Thyroid gland (tissue), 4 donors: ENCODE measurements at regions not wholly inside any gene's neighbourhood (a gene's known extent, or its start where the extent isn't known, plus 50 kb on each side); places are given as distances from the start of the nearest gene placed in this dataset.

Experiments
- DNase-seq, 2 donors: peaks; one replicate each; pipeline ENCODE4 v3.0.0-alpha.2; 2019
- H3K27ac ChIP-seq, 3 donors: fragments of 200-600 bp; sonication (generic); 1 replicate in 2 of 3; 2 replicates in 1 of 3; pipeline ENCODE4 v1.5.1; 2016 to 2019; ENCODE audit warnings: mild to moderate bottlenecking in 1 of 3, moderate library complexity in 1 of 3
- H3K27me3 ChIP-seq: fragments of 200-600 bp; sonication (generic); one replicate; pipeline ENCODE4 v1.5.1; 2019
- H3K36me3 ChIP-seq, 2 donors: fragments of 200-600 bp; sonication (generic); one replicate each; pipeline ENCODE4 v1.5.1; 2016 to 2019
- H3K4me1 ChIP-seq, 2 donors: fragments of 200-600 bp; sonication (generic); one replicate each; pipeline ENCODE4 v1.5.1; 2017 to 2019
- H3K4me3 ChIP-seq, 3 donors: fragments of 200-600 bp; sonication (generic); replicated peaks in 1 of 3; 1 replicate in 2 of 3; 2 replicates in 1 of 3; pipeline ENCODE4 v1.5.1; 2016; ENCODE audit warnings: mild to moderate bottlenecking in 1 of 3
- H3K9me3 ChIP-seq: fragments of 200-600 bp; sonication (generic); one replicate; pipeline ENCODE4 v1.5.1; 2017
- POLR2A ChIP-seq, 2 donors: fragments of 450-650 bp; IDR thresholded peaks; one replicate each; pipeline ENCODE4 v1.6.1; 2017; ENCODE audit warnings: antibody characterized with exemption in 2 of 2, mild to moderate bottlenecking in 2 of 2, moderate library complexity in 1 of 2
- WGBS, 2 donors: methylation state at CpG; one replicate each; pipeline ENCODE4 v1.1.5; 2017; 5-methylcytosine and 5-hydroxymethylcytosine counted together
- intact Hi-C: fragments of 100-400 bp; cut with DNase I; formaldehyde crosslinking; loops from one replicate; pipeline ENCODE4 v1.15.1; 2023
- TF ChIP-seq, protein P1 (sequence below), 6 experiments: fragments of 200-600 bp in 3 of 6; fragments of 450-650 bp in 3 of 6; sonication (generic) in 3 of 6; IDR thresholded peaks; one replicate each; pipeline ENCODE4 v1.5.1; 2016 to 2019; ENCODE audit warnings: antibody characterized with exemption in 6 of 6, mild to moderate bottlenecking in 2 of 6, inconsistent platforms in 1 of 6, moderate library complexity in 1 of 6

DNA sequence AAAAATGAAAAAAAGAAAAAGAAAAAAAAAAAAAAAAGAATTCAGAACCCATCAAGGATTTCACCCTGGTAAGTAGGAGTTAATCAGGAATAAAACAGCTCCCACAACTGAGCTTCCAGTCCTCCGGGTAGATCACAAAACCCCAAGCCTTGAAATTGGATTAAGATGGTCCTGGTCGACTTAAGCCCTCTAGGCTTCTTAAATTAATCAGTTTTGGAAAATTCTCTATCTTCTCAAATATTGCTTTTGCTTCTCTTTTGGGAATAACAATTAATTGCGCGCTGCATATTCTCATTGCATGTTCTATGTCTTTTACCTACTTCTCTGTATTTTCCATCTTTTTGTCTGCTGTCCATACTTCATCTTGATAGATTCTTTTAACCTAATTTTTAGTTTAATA, 348.0 kb upstream of the MEX3C start:
- 75 to 85% methylated on average over 4 of the region's 4 CpGs for WGBS, 2 donors
- intact Hi-C loops = no loop called here
- Histone ChIP-seq H3K4me1 (no peaks in the 10 kb centered on the region), H3K27ac (no peak overlapping the region), H3K4me3 (no peak overlapping the region), H3K9me3 (no peaks in the 10 kb centered on the region), H3K27me3 (no peaks in the 10 kb centered on the region), H3K36me3 (no peaks in the 10 kb centered on the region)
- no peak for TF ChIP-seq POLR2A (IDR thresholded peaks at IDR 0.05)
- TF ChIP-seq, protein P1, sequence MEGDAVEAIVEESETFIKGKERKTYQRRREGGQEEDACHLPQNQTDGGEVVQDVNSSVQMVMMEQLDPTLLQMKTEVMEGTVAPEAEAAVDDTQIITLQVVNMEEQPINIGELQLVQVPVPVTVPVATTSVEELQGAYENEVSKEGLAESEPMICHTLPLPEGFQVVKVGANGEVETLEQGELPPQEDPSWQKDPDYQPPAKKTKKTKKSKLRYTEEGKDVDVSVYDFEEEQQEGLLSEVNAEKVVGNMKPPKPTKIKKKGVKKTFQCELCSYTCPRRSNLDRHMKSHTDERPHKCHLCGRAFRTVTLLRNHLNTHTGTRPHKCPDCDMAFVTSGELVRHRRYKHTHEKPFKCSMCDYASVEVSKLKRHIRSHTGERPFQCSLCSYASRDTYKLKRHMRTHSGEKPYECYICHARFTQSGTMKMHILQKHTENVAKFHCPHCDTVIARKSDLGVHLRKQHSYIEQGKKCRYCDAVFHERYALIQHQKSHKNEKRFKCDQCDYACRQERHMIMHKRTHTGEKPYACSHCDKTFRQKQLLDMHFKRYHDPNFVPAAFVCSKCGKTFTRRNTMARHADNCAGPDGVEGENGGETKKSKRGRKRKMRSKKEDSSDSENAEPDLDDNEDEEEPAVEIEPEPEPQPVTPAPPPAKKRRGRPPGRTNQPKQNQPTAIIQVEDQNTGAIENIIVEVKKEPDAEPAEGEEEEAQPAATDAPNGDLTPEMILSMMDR (IDR thresholded peaks at IDR 0.05) = no peak
- DNase-seq = no peak

DNA sequence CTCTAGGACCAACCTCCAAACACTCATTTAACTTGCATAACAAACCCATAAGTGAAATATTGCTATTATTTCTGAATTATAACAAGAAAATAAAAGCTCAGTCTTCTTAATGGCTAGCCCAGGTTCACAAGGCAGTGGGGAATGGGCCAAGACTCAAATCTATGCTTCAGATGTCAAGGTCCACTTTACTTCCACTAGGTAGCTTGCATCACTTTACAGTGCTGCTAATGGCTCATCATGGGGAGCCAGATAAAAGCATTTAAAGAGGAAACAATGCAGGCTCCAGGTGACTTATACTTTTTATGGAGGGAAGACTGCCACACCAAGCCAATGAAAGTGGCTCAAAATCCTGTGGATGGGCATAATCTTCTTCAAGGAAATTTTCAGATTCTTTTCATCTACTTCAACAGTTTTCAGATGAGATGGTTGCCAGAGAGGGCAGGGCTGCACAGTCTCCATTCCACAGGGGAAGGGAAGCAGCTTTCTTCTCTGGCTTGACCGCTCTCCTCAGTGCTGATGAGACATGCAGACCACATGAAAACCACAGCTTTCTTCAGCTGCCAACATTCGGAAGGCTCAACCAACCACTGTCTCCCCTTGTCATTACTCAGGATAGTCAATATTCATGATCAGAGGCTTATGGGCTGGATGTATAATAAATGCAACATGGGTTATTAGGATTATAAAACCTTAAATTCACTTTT, 361.9 kb upstream of the MEX3C start:
- intact Hi-C loops = no loop called here
- H3K9me3 ChIP-seq = no peaks in the 10 kb centered on the region
- H3K4me1 ChIP-seq = peaks cover 0 to 9% of the 10 kb centered on the region in 2 donors
- no peaks in the 10 kb centered on the region for H3K36me3 ChIP-seq
- TF ChIP-seq POLR2A (IDR thresholded peaks at IDR 0.05) = no peak
- TF ChIP-seq, protein P1 (IDR thresholded peaks at IDR 0.05) = no peak
- H3K27me3 ChIP-seq = no peaks in the 10 kb centered on the region
- 84 to 88% methylated on average over 2 of the region's 2 CpGs for WGBS, 2 donors
- no peak overlapping the region for H3K4me3 ChIP-seq
- no peak overlapping the region for H3K27ac ChIP-seq
- no peak for DNase-seq

GRCh38 chr18:51559902-51560287, 362.4 kb upstream of the MEX3C start:
- intact Hi-C loops = no loop called here
- DNase-seq = peak; percentile 12 to 31
- H3K9me3 ChIP-seq = no peaks in the 10 kb centered on the region
- H3K4me1 ChIP-seq = peaks cover 0 to 9% of the 10 kb centered on the region in 2 donors
- H3K27ac ChIP-seq = no peak overlapping the region
- no peaks in the 10 kb centered on the region for H3K27me3 ChIP-seq
- H3K4me3 ChIP-seq = no peak overlapping the region
- no peaks in the 10 kb centered on the region for H3K36me3 ChIP-seq
- no peak for TF ChIP-seq POLR2A (IDR thresholded peaks at IDR 0.05)
- TF ChIP-seq, protein P1 (IDR thresholded peaks at IDR 0.05) = peak in 2 of 6 experiments; percentile 5 to 20
- 33 to 59% methylated on average over 1 of the region's 1 CpG for WGBS, 2 donors

- H3K27ac ChIP-seq = no peak overlapping the region
- no peaks in the 10 kb centered on the region for H3K9me3 ChIP-seq
- H3K4me1 ChIP-seq = peaks cover 0 to 9% of the 10 kb centered on the region in 2 donors
- intact Hi-C loops = no loop called here
- peak; percentile 85 to 86 for DNase-seq
- H3K4me3 ChIP-seq = no peak overlapping the region
- no peaks in the 10 kb centered on the region for H3K36me3 ChIP-seq
- 18 to 29% methylated on average over 4 of the region's 4 CpGs for WGBS, 2 donors
- TF ChIP-seq, protein P1 (IDR thresholded peaks at IDR 0.05) = no peak
- no peak for TF ChIP-seq POLR2A (IDR thresholded peaks at IDR 0.05)
- H3K27me3 ChIP-seq = no peaks in the 10 kb centered on the region
Observed at GRCh38 chr18:51561821-51562220, 364.3 kb upstream of the MEX3C start.

GRCh38 chr18:51562866-51563265, 365.4 kb upstream of the MEX3C start:
- no peaks in the 10 kb centered on the region for H3K27me3 ChIP-seq
- intact Hi-C loops = no loop called here
- TF ChIP-seq, protein P1 (IDR thresholded peaks at IDR 0.05) = no peak
- no peaks in the 10 kb centered on the region for H3K36me3 ChIP-seq
- H3K9me3 ChIP-seq = no peaks in the 10 kb centered on the region
- no peak overlapping the region for H3K27ac ChIP-seq
- H3K4me1 ChIP-seq = peaks cover 0 to 9% of the 10 kb centered on the region in 2 donors
- DNase-seq = no peak
- H3K4me3 ChIP-seq = no peak overlapping the region
- whole genome bisulfite sequencing, 2 donors = 68 to 88% methylated on average over 5 of the region's 5 CpGs
